GM19043 (cell line): ENCODE measurements at regions not wholly inside any gene's neighbourhood (a gene's known extent, or its start where the extent isn't known, plus 50 kb on each side); places are given as distances from the start of the nearest gene placed in this dataset.

Source experiments
- ATAC-seq: cut with Tn5 transposase; IDR thresholded peaks from one replicate; pipeline ENCODE4 v1.9.1; 2021; ENCODE audit warnings: low read depth; ENCODE audit not compliant: unreplicated experiment

GRCh38 chr6:94401311-94401710 is 982.0 kb upstream of the EPHA7 start:
- no peak for ATAC-seq

- no peak for ATAC-seq
Observed at GRCh38 chr6:94394822-94395221, 975.5 kb upstream of the EPHA7 start.

GRCh38 chr6:94389218-94389617 is 969.9 kb upstream of the EPHA7 start:
- ATAC-seq = no peak

GRCh38 chr6:94377835-94378234 is 958.5 kb upstream of the EPHA7 start:
- no peak for ATAC-seq

GRCh38 chr6:94376876-94377275 is 957.5 kb upstream of the EPHA7 start:
- no peak for ATAC-seq

GRCh38 chr6:94372229-94372628 is 952.9 kb upstream of the EPHA7 start:
- no peak for ATAC-seq

GRCh38 chr6:94367316-94367715 is 948.0 kb upstream of the EPHA7 start:
- ATAC-seq = no peak

- no peak for ATAC-seq
Observed at GRCh38 chr6:94362061-94362864, 942.9 kb upstream of the EPHA7 start.

GRCh38 chr6:94361304-94362060 is 942.1 kb upstream of the EPHA7 start:
- ATAC-seq = no peak

GRCh38 chr6:94357381-94357980 is 938.1 kb upstream of the EPHA7 start:
- no peak for ATAC-seq

- no peak for ATAC-seq
Observed at GRCh38 chr6:94350833-94351232, 931.5 kb upstream of the EPHA7 start.

- no peak for ATAC-seq
Observed at GRCh38 chr6:94349227-94349626, 929.9 kb upstream of the EPHA7 start.

- no peak for ATAC-seq
Observed at GRCh38 chr6:94344866-94345265, 925.5 kb upstream of the EPHA7 start.

GRCh38 chr6:94341173-94341572 is 921.8 kb upstream of the EPHA7 start:
- no peak for ATAC-seq

- ATAC-seq = no peak
Observed at GRCh38 chr6:94323853-94324252, 904.5 kb upstream of the EPHA7 start.

GRCh38 chr6:94300424-94301144 is 881.2 kb upstream of the EPHA7 start:
- no peak for ATAC-seq

- no peak for ATAC-seq
Observed at GRCh38 chr6:94289131-94289530, 869.8 kb upstream of the EPHA7 start.

GRCh38 chr6:94278146-94278545 is 858.8 kb upstream of the EPHA7 start:
- no peak for ATAC-seq

GRCh38 chr6:94272327-94272726 is 853.0 kb upstream of the EPHA7 start:
- no peak for ATAC-seq

- ATAC-seq = no peak
Observed at GRCh38 chr6:94270091-94270948, 851.0 kb upstream of the EPHA7 start.
